ENCODE measurements at regions not wholly inside any gene's neighbourhood (a gene's known extent, or its start where the extent isn't known, plus 50 kb on each side); places are given as distances from the start of the nearest gene placed in this dataset.

DNA sequence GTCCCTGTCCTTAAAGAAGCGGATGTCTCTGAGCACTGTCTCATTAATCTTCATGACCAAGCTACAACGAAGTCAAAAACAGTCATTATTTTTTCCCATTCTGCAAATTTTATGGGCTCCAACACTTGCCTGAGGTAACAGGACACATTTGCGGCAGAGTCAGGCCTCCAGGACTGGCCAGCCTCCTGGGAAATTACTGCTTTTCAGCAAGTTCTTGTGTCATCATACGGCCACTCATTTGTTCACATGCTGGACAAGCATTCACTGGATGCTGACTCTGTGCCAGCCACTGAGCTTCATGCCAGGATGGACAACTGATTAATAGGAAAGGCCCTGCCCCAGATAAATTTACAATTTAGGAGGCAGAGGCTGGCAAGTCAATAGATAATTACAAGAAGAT is 305.7 kb downstream of the ACTL7B start:
- Histone ChIP-seq H3K36me3 (ENCODE audit: control insufficient read depth in 2 of 2, extremely low read depth in 1 of 2, insufficient read depth in 2 of 2, low read length in 2 of 2) (no peaks in the 10 kb centered on the region), H3K4me3 (replicated peaks in 1 of 3; ENCODE audit: insufficient read depth in 1 of 3, low read depth in 1 of 3, low read length in 3 of 3) (no peak overlapping the region), H3K27me3 (ENCODE audit: control insufficient read depth in 2 of 2, insufficient read depth in 2 of 2, low read length in 2 of 2) (no peaks in the 10 kb centered on the region), H4K20me1 (replicated peaks; ENCODE audit: control insufficient read depth, extremely low read depth, insufficient read depth, low read length) (no peaks in the 10 kb centered on the region), H3K27ac (ENCODE audit: insufficient read depth, low read depth, low read length) (no peak overlapping the region), H2AFZ (ENCODE audit: low read depth, low read length) (no peak overlapping the region), H3K4me1 (ENCODE audit: control insufficient read depth, extremely low read depth, insufficient read depth, low read length) (no peaks in the 10 kb centered on the region), H3K79me2 (ENCODE audit: control insufficient read depth, insufficient read depth, low read length) (no peaks in the 10 kb centered on the region), H3K9ac (replicated peaks; ENCODE audit: extremely low read depth, insufficient read depth, low read length) (no peak overlapping the region), H3K9me3 (replicated peaks; ENCODE audit: control insufficient read depth, insufficient read depth, low read length) (no peaks in the 10 kb centered on the region), H3K9me1 (replicated peaks; ENCODE audit: control insufficient read depth, extremely low read depth, insufficient read depth, low read length) (no peaks in the 10 kb centered on the region), H3K4me2 (ENCODE audit: insufficient read depth, low read length) (no peak overlapping the region)
- ChIA-PET POLR2A (no interaction called here), CTCF (interaction anchor here (1.0 to 1.8 kb wide), 3 partner anchors 16 to 1084 kb away, joined by 3 to 6 read pairs (median 3); no protein-coding TSS in a partner anchor)
- no peak for FAIRE-seq
- intact Hi-C loops (cut with micrococcal nuclease) (no loop called here), dilution Hi-C loops (cut with MboI; ENCODE audit: extremely low pct_ligation_motif_present, low sequenced_read_pairs) (no loop called here)
- DNase-seq (ENCODE audit: low read depth, low spot score): no peak
- TF ChIP-seq GATA2 (IDR thresholded peaks at IDR 0.05; ENCODE audit: insufficient read depth, insufficient read length, low read depth, low read length): no peak
- no peak for TF ChIP-seq POLR2AphosphoS5 (IDR thresholded peaks at IDR 0.05; ENCODE audit: insufficient read depth, low read depth, low read length)
- TF ChIP-seq POLR2A (IDR thresholded peaks at IDR 0.05; ENCODE audit: low read depth, low read length): no peak
- TF ChIP-seq JUN (IDR thresholded peaks at IDR 0.05; ENCODE audit: borderline replicate concordance, insufficient read depth, insufficient read length, low read depth): no peak
- no TSS peak for BruUV-seq (replicated peaks)

DNA sequence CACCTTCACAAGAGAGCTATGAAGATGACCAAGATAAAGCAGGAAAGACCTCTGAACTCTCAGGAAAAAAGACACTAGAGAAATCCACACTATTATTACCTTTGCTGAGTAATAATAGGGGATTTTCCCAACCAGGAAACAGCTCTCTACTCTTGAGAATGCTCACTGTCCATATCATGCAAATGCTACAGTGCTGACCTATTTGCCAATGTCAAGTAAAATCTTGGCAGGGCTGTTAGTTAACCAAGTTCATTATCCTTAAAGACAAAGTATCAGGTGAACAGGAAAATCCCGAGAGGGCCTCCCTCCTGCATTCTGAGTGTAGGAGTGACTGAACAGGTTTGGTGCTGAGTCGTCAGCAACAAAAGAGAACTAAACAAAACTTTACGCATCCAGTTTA is 306.6 kb downstream of the ACTL7B start:
- dilution Hi-C loops (cut with MboI; ENCODE audit: extremely low pct_ligation_motif_present, low sequenced_read_pairs) (no loop called here), intact Hi-C loops (cut with micrococcal nuclease) (no loop called here)
- Histone ChIP-seq H3K4me2 (ENCODE audit: insufficient read depth, low read length) (no peak overlapping the region), H3K9me3 (replicated peaks; ENCODE audit: control insufficient read depth, insufficient read depth, low read length) (no peaks in the 10 kb centered on the region), H3K27me3 (ENCODE audit: control insufficient read depth in 2 of 2, insufficient read depth in 2 of 2, low read length in 2 of 2) (no peaks in the 10 kb centered on the region), H3K4me3 (replicated peaks in 1 of 3; ENCODE audit: insufficient read depth in 1 of 3, low read depth in 1 of 3, low read length in 3 of 3) (no peak overlapping the region), H3K27ac (ENCODE audit: insufficient read depth, low read depth, low read length) (no peak overlapping the region), H3K36me3 (ENCODE audit: control insufficient read depth in 2 of 2, extremely low read depth in 1 of 2, insufficient read depth in 2 of 2, low read length in 2 of 2) (no peaks in the 10 kb centered on the region), H3K4me1 (ENCODE audit: control insufficient read depth, extremely low read depth, insufficient read depth, low read length) (no peaks in the 10 kb centered on the region), H3K9me1 (replicated peaks; ENCODE audit: control insufficient read depth, extremely low read depth, insufficient read depth, low read length) (no peaks in the 10 kb centered on the region), H3K79me2 (ENCODE audit: control insufficient read depth, insufficient read depth, low read length) (no peaks in the 10 kb centered on the region), H3K9ac (replicated peaks; ENCODE audit: extremely low read depth, insufficient read depth, low read length) (no peak overlapping the region), H4K20me1 (replicated peaks; ENCODE audit: control insufficient read depth, extremely low read depth, insufficient read depth, low read length) (no peaks in the 10 kb centered on the region), H2AFZ (ENCODE audit: low read depth, low read length) (no peak overlapping the region)
- TF ChIP-seq EZH2 (IDR thresholded peaks at IDR 0.05; ENCODE audit: borderline replicate concordance, low read depth, low read length, severe bottlenecking) (no peak), MYC (IDR thresholded peaks at IDR 0.05; ENCODE audit: low read depth, low read length) (no peak), JUN (IDR thresholded peaks at IDR 0.05; ENCODE audit: borderline replicate concordance, insufficient read depth, insufficient read length, low read depth) (no peak), GATA2 (IDR thresholded peaks at IDR 0.05; ENCODE audit: insufficient read depth, insufficient read length, low read depth, low read length) (no peak), POLR2AphosphoS5 (IDR thresholded peaks at IDR 0.05; ENCODE audit: insufficient read depth, low read depth, low read length) (no peak), FOS (IDR thresholded peaks at IDR 0.05; ENCODE audit: borderline replicate concordance, insufficient read depth, low read length) (no peak), POLR2A (IDR thresholded peaks at IDR 0.05; ENCODE audit: low read depth, low read length) (no peak)
- TF ChIP-seq, protein P1, sequence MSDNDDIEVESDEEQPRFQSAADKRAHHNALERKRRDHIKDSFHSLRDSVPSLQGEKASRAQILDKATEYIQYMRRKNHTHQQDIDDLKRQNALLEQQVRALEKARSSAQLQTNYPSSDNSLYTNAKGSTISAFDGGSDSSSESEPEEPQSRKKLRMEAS (IDR thresholded peaks at IDR 0.05; ENCODE audit: insufficient read depth, insufficient read length): no peak
- TF ChIP-seq, protein P2, sequence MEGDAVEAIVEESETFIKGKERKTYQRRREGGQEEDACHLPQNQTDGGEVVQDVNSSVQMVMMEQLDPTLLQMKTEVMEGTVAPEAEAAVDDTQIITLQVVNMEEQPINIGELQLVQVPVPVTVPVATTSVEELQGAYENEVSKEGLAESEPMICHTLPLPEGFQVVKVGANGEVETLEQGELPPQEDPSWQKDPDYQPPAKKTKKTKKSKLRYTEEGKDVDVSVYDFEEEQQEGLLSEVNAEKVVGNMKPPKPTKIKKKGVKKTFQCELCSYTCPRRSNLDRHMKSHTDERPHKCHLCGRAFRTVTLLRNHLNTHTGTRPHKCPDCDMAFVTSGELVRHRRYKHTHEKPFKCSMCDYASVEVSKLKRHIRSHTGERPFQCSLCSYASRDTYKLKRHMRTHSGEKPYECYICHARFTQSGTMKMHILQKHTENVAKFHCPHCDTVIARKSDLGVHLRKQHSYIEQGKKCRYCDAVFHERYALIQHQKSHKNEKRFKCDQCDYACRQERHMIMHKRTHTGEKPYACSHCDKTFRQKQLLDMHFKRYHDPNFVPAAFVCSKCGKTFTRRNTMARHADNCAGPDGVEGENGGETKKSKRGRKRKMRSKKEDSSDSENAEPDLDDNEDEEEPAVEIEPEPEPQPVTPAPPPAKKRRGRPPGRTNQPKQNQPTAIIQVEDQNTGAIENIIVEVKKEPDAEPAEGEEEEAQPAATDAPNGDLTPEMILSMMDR (IDR thresholded peaks at IDR 0.05; ENCODE audit: extremely low read depth in 1 of 2, insufficient read depth in 1 of 2, low read depth in 1 of 2, low read length in 2 of 2): no peak
- ChIA-PET CTCF (interaction anchor here (0.7 to 1.8 kb wide), 4 partner anchors 17 to 1124 kb away, joined by 3 to 6 read pairs (median 4); no protein-coding TSS in a partner anchor), POLR2A (no interaction called here)
- no peak for DNase-seq (ENCODE audit: low read depth, low spot score)
- no peak for FAIRE-seq
- no TSS peak for BruUV-seq (replicated peaks)

All from endothelial cell of umbilical vein (primary cell).